CD14-positive monocyte (primary cell): ENCODE measurements at regions not wholly inside any gene's neighbourhood (a gene's known extent, or its start where the extent isn't known, plus 50 kb on each side); places are given as distances from the start of the nearest gene placed in this dataset.

ENCODE experiments used
- DNase-seq, 3 donors: peaks; one replicate each; pipeline ENCODE4 v3.0.0-alpha.2; 2011 to 2022
- H2AFZ ChIP-seq: 2 replicates; pipeline ENCODE4 v1.6.0; 2012; ENCODE audit warnings: mild to moderate bottlenecking, low read depth, low read length, inconsistent platforms; ENCODE audit not compliant: insufficient read depth, poor library complexity, severe bottlenecking
- H3K27ac ChIP-seq, 2 donors: 1 replicate in 1 of 2; 2 replicates in 1 of 2; pipeline ENCODE4 v1.5.1; 2012 to 2013; ENCODE audit warnings: low read length in 2 of 2, control low read depth in 1 of 2, inconsistent platforms in 1 of 2, low read depth in 1 of 2, mild to moderate bottlenecking in 1 of 2
- H3K27me3 ChIP-seq, 2 donors: one replicate each; pipeline versions ENCODE4 v1.6.0 to v1.6.1; 2011 to 2013; ENCODE audit warnings: low read length in 2 of 2; ENCODE audit not compliant: control insufficient read depth in 2 of 2, insufficient read depth in 2 of 2
- H3K36me3 ChIP-seq, 2 donors: replicated peaks in 1 of 2; 1 replicate in 1 of 2; 2 replicates in 1 of 2; pipeline versions ENCODE4 v1.5.1 to v1.6.1; 2012 to 2013; ENCODE audit warnings: low read length in 2 of 2, control low read depth in 1 of 2, inconsistent platforms in 1 of 2, mild to moderate bottlenecking in 1 of 2; ENCODE audit not compliant: insufficient read depth in 2 of 2, control insufficient read depth in 1 of 2
- H3K4me1 ChIP-seq, 2 donors: 1 replicate in 1 of 2; 2 replicates in 1 of 2; pipeline versions ENCODE4 v1.5.1 to v1.6.1; 2012 to 2013; ENCODE audit warnings: low read length in 2 of 2, control low read depth in 1 of 2, inconsistent platforms in 1 of 2, mild to moderate bottlenecking in 1 of 2, moderate library complexity in 1 of 2; ENCODE audit not compliant: insufficient read depth in 2 of 2, control insufficient read depth in 1 of 2
- H3K4me2 ChIP-seq: replicated peaks from 2 replicates; pipeline ENCODE3; 2012; ENCODE audit warnings: low read length, moderate library complexity, mild to moderate bottlenecking; ENCODE audit not compliant: poor library complexity, severe bottlenecking; ENCODE audit errors: extremely low read depth
- H3K4me3 ChIP-seq, 3 experiments: fragments of 200-600 bp in 1 of 3; sonication (generic) in 1 of 3; replicated peaks in 1 of 3; 1 replicate in 2 of 3; 2 replicates in 1 of 3; pipeline ENCODE4 v1.5.1; 2011 to 2013; ENCODE audit warnings: low read length in 3 of 3, mild to moderate bottlenecking in 3 of 3, control low read depth in 2 of 3, low read depth in 2 of 3, inconsistent platforms in 1 of 3, moderate library complexity in 1 of 3
- H3K79me2 ChIP-seq: 2 replicates; pipeline ENCODE4 v1.6.0; 2012; ENCODE audit warnings: mild to moderate bottlenecking, control low read depth, inconsistent platforms, low read length, moderate library complexity; ENCODE audit not compliant: insufficient read depth
- H3K9ac ChIP-seq: 2 replicates; pipeline ENCODE4 v1.6.0; 2017; ENCODE audit warnings: low read length, mild to moderate bottlenecking; ENCODE audit not compliant: insufficient read depth, poor library complexity, severe bottlenecking
- H3K9me3 ChIP-seq, 2 donors: replicated peaks in 1 of 2; 1 replicate in 1 of 2; 2 replicates in 1 of 2; pipeline versions ENCODE4 v1.5.1 to v1.6.1; 2012 to 2013; ENCODE audit warnings: low read length in 2 of 2, control low read depth in 1 of 2; ENCODE audit not compliant: control insufficient read depth in 1 of 2, insufficient read depth in 1 of 2
- H4K20me1 ChIP-seq: 2 replicates; pipeline ENCODE4 v1.6.0; 2012; ENCODE audit warnings: mild to moderate bottlenecking, low read length, control low read depth, moderate library complexity; ENCODE audit not compliant: insufficient read depth
- H3K27ac Mint-ChIP-seq, 7 donors: one replicate each; pipeline ENCODE4 v1.8.0; 2020; ENCODE audit warnings: mild to moderate bottlenecking in 7 of 7, mixed read lengths in 7 of 7, moderate library complexity in 6 of 7, inconsistent platforms in 2 of 7
- H3K27me3 Mint-ChIP-seq, 3 donors: one replicate each; pipeline ENCODE4 v1.8.0; 2021 to 2022; ENCODE audit warnings: low read depth in 3 of 3, mild to moderate bottlenecking in 3 of 3, mixed read lengths in 3 of 3, moderate library complexity in 3 of 3, inconsistent platforms in 1 of 3
- H3K36me3 Mint-ChIP-seq, 2 donors: one replicate each; pipeline ENCODE4 v1.8.0; 2020; ENCODE audit warnings: mixed read lengths in 2 of 2, inconsistent platforms in 1 of 2, mild to moderate bottlenecking in 1 of 2
- H3K4me1 Mint-ChIP-seq: one replicate; pipeline ENCODE4 v1.8.0; 2020; ENCODE audit warnings: mild to moderate bottlenecking, mixed read lengths
- H3K4me3 Mint-ChIP-seq, 2 donors: one replicate each; pipeline ENCODE4 v1.8.0; 2020; ENCODE audit warnings: mild to moderate bottlenecking in 2 of 2, mixed read lengths in 2 of 2, moderate library complexity in 1 of 2
- H3K9me3 Mint-ChIP-seq, 7 donors: one replicate each; pipeline ENCODE4 v1.8.0; 2020 to 2022; ENCODE audit warnings: mixed read lengths in 7 of 7, mild to moderate bottlenecking in 6 of 7, moderate library complexity in 6 of 7, inconsistent platforms in 2 of 7
- CTCF ChIP-seq: fragments of 200-600 bp; IDR thresholded peaks from one replicate; pipeline ENCODE4 v1.8.0; 2022; ENCODE audit warnings: antibody characterized with exemption, mild to moderate bottlenecking
- WGBS: methylation state at CpG from one replicate; pipeline ENCODE4 v1.1.5; 2013; ENCODE audit warnings: missing lambda C conversion rate; ENCODE audit not compliant: insufficient coverage; 5-methylcytosine and 5-hydroxymethylcytosine counted together
- intact Hi-C, 2 donors: fragments of 100-400 bp; cut with micrococcal nuclease; formaldehyde crosslinking; loops; one replicate each; pipeline versions ENCODE4 v1.15.0 to v1.15.1; 2023

- Histone ChIP-seq H3K9me3 (no peaks in the 10 kb centered on the region), H3K9ac (no peak overlapping the region), H3K4me2 (no peak overlapping the region), H3K79me2 (no peaks in the 10 kb centered on the region), H2AFZ (no peak overlapping the region), H3K27me3 (no peaks in the 10 kb centered on the region), H3K36me3 (no peaks in the 10 kb centered on the region), H3K4me3 (no peak overlapping the region), H4K20me1 (no peaks in the 10 kb centered on the region), H3K27ac (no peak overlapping the region), H3K4me1 (peaks cover 19 to 20% of the 10 kb centered on the region in 2 donors)
- Mint-ChIP-seq H3K36me3 (peaks cover 0 to 5% of the 10 kb centered on the region in 2 donors), H3K9me3 (peaks cover 0 to 4% (median 2%) of the 10 kb centered on the region in 7 donors), H3K4me3 (no peak overlapping the region), H3K27me3 (peaks cover 3 to 6% (median 4%) of the 10 kb centered on the region in 3 donors), H3K27ac (peak overlapping the region; percentile 89 to 98 (median 98)), H3K4me1 (peaks cover 37% of the 10 kb centered on the region)
- 93% methylated on average over 18 of the region's 20 CpGs for WGBS
- TF ChIP-seq CTCF, result no peak
- DNase-seq, result no peak
- intact Hi-C loops, result loop anchor here in 1 of 2 donors (5.0 kb wide), 1 partner anchor 37 kb away; no protein-coding TSS in a partner anchor
Observed at GRCh38 chr20:50309764-50310672, 119.4 kb downstream of the CEBPB start.

GRCh38 chr20:50310673-50311051, 120.0 kb downstream of the CEBPB start:
- Histone ChIP-seq H3K4me2 (no peak overlapping the region), H3K4me3 (no peak overlapping the region), H3K9ac (no peak overlapping the region), H3K4me1 (peaks cover 19 to 20% of the 10 kb centered on the region in 2 donors), H3K9me3 (no peaks in the 10 kb centered on the region), H3K79me2 (no peaks in the 10 kb centered on the region), H2AFZ (no peak overlapping the region), H3K27ac (no peak overlapping the region), H3K36me3 (no peaks in the 10 kb centered on the region), H4K20me1 (no peaks in the 10 kb centered on the region), H3K27me3 (no peaks in the 10 kb centered on the region)
- Mint-ChIP-seq H3K36me3 (peaks cover 0 to 3% of the 10 kb centered on the region in 2 donors), H3K27me3 (peaks cover 3 to 6% (median 4%) of the 10 kb centered on the region in 3 donors), H3K9me3 (peaks cover 0 to 4% (median 2%) of the 10 kb centered on the region in 7 donors), H3K4me3 (no peak overlapping the region), H3K27ac (peak overlapping the region in 4 of 7 donors; percentile 48 to 98 (median 63)), H3K4me1 (peaks cover 37% of the 10 kb centered on the region)
- TF ChIP-seq CTCF, result no peak
- WGBS, result 71% methylated on average over 9 of the region's 10 CpGs
- peak in 2 of 3 donors; percentile 21 to 43 for DNase-seq
- intact Hi-C loops, result loop anchor here in 1 of 2 donors (5.0 kb wide), 1 partner anchor 37 kb away; no protein-coding TSS in a partner anchor
